Liver (tissue), 3 donors: ENCODE measurements at regions not wholly inside any gene's neighbourhood (a gene's known extent, or its start where the extent isn't known, plus 50 kb on each side); places are given as distances from the start of the nearest gene placed in this dataset.

ENCODE experiments used
- TF ChIP-seq, protein P1 (sequence below): fragments of 150-350 bp; IDR thresholded peaks from 2 replicates; pipeline ENCODE4 v1.5.1; 2017; ENCODE audit warnings: improper control_type of control experiment, low read depth, low read length; ENCODE audit not compliant: missing input control
- TF ChIP-seq, protein P2 (sequence below): IDR thresholded peaks from 2 replicates; pipeline ENCODE4 v1.6.1; 2016; ENCODE audit warnings: antibody characterized with exemption
- donor health status: healthy.
- donor health status: healthy.

DNA sequence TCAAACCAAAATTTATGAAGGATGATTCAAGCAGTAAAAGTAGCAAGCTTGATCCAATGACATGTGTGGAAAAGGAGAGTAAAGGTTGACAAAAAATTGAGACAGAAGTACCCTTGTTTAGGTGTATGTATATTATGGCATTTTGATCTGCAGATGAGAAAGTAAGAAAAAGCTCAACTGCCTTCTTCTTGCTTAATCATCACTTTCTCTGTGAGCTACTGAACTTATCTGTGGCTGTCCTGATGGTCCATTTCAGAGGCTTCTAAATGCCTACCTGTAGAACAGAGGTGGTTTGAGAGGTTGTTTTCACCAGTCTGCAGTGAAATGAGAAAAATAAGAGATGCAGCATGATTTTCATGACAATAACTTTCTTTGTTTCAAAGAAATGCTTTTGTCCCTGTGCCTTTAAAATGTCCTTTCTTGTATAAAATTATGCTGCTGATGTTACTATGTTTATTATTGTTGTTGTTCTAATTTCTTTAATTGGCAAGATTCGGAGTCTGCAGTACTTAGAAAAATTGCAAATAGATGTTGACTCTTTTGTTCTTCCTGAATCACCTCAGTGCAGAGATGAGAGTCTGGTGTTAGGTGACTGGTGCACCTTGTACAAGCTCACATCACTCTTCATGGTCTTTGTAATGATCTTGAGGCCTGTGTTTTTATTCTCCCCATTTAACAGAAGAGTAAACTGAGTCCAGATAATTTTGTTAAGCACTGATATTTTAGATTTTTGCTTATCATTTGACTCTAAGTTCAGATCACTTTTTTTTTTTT, 821.9 kb downstream of the VRK1 start:
- TF ChIP-seq, protein P1, sequence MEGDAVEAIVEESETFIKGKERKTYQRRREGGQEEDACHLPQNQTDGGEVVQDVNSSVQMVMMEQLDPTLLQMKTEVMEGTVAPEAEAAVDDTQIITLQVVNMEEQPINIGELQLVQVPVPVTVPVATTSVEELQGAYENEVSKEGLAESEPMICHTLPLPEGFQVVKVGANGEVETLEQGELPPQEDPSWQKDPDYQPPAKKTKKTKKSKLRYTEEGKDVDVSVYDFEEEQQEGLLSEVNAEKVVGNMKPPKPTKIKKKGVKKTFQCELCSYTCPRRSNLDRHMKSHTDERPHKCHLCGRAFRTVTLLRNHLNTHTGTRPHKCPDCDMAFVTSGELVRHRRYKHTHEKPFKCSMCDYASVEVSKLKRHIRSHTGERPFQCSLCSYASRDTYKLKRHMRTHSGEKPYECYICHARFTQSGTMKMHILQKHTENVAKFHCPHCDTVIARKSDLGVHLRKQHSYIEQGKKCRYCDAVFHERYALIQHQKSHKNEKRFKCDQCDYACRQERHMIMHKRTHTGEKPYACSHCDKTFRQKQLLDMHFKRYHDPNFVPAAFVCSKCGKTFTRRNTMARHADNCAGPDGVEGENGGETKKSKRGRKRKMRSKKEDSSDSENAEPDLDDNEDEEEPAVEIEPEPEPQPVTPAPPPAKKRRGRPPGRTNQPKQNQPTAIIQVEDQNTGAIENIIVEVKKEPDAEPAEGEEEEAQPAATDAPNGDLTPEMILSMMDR: no peak
- TF ChIP-seq, protein P2, sequence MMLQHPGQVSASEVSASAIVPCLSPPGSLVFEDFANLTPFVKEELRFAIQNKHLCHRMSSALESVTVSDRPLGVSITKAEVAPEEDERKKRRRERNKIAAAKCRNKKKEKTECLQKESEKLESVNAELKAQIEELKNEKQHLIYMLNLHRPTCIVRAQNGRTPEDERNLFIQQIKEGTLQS: no peak
